Epidermal melanocyte (primary cell): ENCODE measurements at regions not wholly inside any gene's neighbourhood (a gene's known extent, or its start where the extent isn't known, plus 50 kb on each side); places are given as distances from the start of the nearest gene placed in this dataset.

Experiments used
- DNase-seq: peaks from one replicate; pipeline ENCODE4 v3.0.0; 2011; ENCODE audit warnings: low spot score; ENCODE audit not compliant: insufficient read length

DNA sequence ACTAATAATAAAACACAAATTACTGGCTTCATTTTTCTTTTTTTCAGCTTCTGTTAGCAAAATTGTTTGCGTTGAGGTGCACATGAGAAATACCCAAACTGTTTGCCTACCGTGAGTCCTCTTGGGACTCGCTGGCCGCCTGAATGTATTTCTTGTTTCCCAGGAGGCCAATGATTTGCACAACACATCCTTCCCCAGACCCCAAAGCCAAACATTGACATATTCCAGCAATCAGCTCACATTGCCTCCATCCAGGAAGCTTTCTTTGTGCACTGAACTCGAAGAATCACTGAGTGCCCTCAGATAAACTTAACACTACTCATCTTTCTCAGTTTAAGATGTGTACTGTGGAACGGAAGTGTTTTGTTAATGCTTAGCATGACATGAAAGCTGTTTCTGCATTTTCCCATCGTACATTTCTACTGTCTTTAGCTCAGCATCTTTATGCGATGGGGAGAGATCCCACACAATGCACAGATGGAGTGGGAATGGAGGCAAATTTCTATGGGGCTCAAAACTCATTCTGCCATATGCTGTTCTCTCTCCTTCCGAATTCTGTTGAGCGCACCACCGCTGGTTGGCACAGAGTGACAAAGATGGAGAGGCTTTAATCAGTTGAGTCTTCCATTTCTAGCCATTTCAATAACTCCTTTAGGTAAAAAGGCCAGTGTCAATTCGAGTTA, 399.5 kb downstream of the RFC3 start:
- DNase-seq = no peak

DNA sequence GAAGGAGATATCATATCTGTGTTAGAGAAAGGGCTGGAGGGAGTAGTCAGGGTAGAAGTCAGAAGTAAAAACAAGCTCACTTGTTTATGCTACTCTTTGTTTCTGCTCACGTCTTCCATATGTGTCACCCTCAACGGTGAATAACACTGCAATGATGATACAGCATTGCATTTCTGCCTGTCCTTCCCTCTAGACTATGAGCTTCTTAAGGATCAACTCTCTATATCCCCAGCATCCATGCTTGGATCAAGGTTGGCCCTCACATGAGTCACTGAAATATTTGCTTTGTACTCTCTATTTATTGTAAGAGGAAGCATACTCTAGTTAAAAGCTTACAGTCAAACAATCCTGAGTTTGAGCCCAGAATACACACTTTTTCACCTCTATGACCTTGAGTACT, 406.0 kb downstream of the RFC3 start:
- DNase-seq = no peak

DNA sequence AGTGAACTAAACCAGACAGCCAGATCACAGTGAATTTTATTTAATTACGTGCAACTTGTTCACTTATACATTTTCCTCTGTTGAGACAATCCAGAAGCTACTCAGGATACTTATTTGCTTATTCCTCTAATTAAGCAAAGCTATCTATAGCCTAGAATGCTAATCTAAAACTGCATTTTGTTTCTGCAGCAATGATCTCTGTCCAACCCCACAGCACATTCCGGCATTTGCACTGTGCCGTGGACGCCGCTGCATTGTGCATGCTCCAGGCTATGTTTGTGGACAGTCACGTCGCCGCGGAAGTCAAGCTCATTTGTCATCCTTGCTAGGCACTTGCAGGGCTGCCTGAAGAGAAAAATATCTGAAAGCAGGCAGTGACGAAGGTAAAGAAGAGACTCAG, 406.9 kb downstream of the RFC3 start:
- DNase-seq = no peak

DNA sequence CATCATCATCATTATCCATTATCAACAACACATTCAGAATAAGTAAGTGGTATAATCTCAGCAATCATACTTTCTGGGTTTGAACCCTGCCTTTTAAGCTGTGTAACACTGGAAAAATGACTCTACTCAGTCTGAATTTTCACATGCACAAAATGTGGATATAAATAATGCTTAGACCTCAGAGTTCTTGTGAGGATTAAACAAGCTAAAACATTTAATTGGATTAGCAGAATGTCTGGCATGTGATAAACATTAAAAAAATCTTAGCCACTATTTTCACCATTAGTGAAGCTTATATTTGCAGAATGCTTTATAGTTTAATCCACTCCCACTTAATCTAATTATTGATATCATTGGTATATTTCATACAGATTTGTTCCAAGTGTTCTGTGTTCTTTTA, 412.3 kb downstream of the RFC3 start:
- no peak for DNase-seq

DNA sequence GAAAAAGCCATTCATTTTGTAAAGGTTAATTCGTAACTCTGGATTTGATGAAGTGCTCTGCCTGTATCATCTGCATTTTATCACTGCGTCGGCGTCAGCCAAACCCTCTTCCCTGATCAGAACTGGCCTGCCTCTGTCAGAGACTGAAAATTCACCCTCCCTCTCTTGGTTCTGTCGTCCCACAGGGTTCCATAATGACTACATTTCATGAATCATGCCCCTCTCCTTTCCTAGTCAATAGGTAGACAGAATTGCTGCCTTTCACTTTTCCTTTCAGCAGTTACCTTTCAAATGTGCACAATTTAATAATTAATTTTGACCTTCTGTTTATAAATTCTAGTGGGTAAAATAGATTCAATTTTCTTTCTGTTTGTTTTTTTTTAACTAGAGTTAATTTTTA, 423.4 kb downstream of the RFC3 start:
- no peak for DNase-seq

DNA sequence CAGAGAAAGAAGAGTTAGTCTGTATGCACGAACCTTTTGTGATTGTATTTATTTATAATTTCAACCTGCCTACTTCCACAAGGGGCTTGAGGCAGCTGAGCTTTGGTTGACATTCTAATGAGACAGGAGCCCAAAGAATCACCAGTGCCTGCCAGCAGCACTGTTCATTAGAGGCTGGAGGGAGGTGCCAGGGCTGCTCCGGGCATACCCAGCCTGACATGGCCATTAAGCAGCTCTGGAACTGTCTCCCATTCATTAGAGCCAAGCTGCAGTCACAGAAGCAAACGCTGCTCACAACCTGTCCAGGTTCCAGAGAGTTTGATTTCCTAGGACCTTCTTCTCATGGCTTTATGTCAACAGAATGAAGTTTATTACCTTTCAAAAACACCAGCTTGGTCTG, 425.5 kb downstream of the RFC3 start:
- no peak for DNase-seq

DNA sequence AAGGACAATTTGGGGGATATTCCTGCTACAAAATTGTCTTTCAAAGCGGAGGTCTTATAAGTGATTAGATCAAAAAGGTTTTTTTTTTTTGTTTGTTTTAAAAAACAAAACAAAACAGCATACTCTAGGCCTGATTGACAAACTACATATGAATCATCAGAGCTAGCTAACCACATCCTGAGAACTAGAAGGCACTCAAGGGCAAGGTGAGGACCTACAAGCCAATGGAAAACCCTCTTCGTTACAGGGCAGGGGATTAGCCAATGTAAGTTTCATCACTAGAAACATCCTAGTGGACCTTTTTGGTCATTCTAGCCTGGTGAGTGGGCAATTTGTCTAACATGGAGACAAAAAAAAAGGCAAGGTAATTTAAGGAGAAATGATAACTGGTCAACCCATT, 428.6 kb downstream of the RFC3 start:
- DNase-seq = no peak

DNA sequence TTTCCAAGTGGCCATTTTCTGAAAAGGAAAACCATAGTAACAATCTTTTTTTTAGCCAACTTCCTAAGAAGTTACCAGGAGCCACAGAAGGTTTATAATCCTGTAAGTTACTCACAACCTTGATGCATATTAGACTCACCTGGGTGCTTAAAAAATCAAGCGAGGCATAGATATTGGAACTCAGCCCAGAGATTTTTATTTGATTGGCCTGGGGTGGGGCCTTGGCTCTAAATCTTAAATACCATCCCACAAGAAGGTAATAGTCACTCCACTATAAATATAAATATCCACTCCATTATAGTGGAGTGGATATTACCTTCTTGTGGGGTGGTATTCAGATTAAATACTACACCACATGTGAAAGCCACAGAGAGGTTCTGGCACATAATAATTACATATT, 429.6 kb downstream of the RFC3 start:
- no peak for DNase-seq

DNA sequence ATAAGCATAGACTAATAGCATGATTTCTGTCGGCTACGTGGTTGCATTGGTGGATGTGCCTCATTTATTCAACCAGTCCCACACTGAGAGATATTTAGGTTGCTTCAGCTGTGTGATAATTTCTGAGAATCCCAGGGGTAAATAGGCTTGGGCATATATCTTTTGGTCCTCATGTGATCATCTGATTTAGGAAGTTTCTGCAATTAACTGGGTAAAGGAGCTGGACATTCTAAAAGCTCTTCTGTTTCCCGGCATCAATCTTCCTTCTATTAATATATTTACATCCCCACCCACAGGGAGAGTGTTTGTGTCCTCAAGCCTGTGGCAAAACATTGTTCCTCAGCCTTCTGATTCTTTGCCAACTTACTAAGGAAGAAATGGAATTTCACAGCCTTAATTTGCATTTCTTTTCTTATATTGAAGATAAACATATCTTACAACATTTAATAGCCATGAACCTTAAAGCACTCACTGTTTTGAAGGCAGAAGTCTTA, 431.6 kb downstream of the RFC3 start:
- no peak for DNase-seq

DNA sequence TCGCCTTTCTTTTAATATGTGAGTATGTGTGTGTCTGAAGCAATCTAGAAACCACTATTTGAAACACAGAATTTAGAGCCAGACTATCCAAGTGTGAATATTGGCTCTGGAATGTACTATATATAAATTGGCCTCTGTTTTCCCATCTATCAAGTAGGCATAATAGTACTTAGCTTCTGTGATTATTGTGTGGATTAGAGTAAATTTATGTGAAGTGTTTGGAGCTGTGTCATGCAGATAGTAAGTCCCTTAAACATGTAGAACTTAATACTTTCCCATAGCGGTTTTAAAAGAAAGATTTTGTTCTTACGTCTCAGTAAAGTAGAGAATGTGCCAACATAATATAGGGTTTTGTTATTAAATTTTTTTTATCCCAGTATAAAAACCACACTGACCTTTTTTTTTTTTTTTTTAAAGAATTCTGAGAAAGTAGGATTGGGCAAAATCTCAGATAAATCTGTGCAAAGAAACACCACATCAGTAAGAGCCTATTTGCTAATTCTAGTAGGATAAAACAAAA, 432.3 kb downstream of the RFC3 start:
- no peak for DNase-seq

DNA sequence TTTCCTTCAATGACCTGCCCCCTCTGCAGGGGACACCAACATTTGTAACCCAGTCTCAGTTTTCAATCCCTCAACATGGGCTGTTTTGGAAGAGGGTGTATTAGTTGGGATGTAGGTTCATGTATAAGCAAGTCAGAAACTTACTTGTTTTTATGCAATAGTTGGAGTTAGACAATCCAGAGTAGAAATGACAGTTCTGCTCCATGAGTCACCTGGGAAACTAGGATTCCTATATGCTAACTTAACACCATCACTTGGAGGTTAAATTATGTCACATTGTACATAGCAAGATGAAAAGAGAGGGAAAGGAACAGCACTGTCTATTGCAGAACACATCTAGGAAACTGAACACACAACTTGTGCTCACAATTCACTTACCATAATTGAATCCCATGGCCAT, 436.4 kb downstream of the RFC3 start:
- no peak for DNase-seq

DNA sequence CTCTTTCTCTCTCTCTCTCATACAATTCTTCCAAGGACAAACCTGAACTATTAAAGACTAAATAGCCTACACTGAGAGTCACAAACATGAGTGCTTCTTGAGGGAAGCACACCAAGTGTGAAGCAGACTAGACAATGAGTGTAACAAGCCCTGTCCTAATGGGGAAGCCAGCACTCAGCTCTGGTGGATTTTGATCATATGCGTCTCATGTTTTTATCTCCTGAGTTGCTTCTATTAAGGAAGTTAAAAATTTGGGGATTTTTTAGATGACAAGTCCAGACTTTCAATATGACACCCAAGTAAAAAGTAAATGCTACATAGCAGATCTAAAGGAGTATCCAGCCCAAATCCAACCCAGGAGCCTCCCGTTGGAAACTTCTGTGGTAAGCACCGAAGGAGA, 437.8 kb downstream of the RFC3 start:
- DNase-seq = no peak

DNA sequence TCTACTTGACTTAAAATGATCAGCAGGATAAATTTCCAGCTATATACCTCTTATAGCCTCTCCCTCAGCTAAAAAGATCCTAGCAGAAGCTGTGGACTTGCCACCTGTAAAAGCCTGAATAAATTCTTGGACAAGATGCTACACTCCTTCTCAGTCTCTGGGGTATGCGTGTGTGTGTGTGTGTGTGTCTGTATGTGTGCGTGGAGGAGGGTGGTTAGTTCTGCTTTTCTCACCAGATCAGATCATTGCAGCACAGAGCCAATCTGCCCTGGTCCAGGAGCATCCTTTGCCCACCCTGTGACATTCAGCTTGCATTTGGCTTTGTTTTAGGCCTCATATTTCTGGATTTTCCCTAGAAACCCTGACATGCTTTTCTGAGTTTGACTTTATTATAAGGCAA, 438.3 kb downstream of the RFC3 start:
- no peak for DNase-seq

DNA sequence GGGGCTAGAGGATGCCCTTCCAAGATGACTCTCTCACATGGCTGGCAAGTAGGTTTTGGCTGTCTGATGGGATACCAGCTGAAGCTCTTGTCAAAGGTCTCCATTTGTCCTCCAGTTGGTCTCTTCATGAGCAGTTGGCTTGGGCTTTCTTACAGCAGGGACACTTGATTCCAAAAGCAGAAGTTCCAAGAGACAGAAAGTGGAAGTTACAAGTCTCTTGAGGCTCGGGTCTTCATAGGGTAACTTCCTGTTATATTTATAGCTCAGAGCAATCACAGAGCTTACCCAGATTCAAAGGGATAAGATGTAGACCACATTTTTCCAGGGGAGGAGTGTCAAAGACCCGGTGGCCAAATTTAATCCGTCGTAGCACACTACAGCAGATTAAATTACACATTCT, 440.0 kb downstream of the RFC3 start:
- DNase-seq = no peak

DNA sequence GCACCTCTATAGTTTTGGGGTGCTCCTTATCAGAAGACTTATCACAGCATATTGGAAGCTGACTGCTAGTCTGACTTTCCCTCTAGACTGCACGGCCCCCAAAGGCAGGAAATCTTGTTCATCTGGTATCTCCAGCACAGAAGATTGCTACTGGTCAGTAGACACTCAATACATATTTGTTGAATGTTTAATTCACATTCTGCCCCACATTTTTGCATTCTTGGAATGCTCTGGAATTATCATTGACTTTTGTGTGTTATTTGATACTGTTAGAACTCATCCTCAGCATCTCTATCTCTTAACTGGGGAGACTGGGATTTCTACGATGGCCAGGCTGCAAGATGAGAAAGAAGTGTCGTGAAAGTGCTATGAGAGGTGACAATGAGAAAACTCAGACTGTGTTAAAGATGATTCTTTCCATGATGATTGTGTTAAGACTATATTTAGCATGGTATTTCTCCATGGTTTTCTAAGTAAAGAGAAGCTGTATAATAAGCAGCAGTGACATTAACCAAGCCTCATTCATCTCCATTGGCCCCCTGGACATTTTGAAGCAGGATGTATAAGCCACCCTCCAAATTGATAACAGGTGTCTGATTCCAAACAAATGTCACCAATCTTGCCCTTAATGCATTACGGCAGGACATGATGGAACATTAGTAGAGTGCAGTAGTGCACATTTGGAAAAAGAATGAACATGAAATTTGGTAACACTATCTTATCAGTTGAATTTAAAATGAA, 440.9 kb downstream of the RFC3 start:
- no peak for DNase-seq

DNA sequence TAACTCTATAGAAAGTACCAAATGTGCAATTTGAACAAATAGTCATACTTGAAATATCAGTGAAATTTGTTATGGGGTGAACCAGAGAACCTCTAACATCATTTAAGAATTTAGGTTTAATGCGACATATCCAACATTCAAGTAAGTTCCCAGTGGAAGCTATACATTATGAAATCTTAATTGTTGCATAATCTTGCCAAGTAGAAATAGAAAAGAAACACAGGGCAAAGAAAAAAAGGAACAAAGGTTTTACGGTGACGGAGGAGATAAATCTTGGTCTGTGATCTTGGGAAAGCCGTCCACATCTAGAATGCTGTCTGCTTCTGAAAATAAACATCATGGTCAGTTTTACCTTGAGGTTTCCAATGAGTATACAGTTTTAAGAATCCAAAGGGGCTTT, 445.7 kb downstream of the RFC3 start:
- no peak for DNase-seq

DNA sequence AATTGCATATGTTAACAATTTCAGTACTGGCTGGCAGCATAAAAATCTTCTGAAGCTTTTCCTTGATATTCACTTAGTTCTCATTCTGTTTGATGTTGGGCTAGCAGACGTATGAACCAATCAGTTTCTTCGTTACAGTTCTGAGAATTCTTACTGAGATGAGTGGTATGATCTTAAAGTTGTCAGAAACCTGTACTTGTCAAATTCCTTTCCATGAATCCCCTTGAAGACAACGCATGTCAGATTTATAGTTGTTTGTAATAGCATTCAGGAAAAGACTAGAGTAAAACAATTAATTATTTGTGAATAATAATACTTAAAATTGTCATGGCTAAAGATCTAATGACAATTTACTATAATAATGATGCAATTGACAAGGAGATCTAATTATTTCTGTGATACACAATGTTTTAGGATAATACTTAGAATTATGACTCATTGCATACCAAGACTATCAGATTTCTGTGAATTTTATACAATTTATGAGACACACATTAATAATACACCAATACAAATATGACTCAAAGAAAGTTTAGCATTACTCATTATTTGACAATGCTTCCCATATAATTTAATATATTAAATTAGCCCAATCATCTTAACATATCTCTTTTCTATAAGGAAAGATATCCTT, 447.2 kb downstream of the RFC3 start:
- no peak for DNase-seq

DNA sequence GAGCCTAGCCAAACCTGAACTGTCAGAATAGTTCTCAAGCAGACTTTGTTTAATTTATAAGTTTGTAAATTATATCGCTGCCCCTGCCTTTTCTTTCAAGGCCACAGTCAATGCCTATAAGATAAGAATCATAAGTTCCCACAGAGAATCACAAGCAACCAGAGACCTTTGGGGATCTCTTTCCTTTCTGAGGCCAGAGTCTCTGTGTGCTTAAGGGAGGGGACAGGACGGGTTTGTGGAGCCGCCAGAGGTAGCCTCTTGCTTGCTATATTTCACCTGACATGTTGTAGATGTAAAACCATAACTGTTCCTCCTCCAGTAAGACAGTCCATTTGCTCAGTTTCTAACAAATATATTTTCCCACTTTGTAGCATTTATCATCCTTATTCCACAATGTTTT, 458.8 kb downstream of the RFC3 start:
- no peak for DNase-seq

DNA sequence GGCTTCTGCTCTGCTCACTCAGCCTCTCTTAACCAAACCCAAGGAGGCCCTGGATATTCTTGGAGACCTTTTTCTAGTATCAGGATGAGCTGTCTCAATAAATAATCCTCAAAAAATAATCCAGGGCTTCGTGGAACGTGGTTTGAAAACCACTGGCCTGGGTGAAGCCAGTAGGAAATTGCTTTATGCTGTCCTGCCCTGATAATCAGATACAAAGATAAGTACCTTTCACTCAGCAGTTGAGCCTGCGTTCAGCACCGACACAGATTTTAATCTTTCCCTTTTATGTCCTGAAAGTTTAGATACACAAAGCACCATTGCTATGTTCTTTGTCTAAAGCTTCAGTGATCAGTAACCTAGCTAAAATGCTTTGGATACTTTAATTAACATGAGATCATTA, 460.0 kb downstream of the RFC3 start:
- DNase-seq = no peak

DNA sequence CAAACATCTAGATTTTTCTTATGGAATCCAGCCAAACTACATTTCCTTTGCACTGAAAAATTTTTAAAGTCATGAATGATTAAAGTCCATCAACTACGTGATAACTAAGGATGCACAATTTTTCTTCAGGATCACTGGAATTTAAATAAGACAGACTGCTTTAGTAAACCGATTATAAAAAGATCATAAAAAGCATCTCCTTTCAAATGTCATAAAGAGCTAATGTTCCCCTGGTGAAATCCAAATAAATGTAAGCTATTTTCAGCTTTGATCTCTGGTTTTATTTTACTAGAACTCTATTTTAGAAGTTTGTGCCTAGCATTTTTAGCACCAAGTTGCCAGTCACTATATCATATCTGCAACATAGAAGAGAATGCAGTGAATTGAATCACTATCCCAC, 460.8 kb downstream of the RFC3 start:
- DNase-seq = no peak

DNA sequence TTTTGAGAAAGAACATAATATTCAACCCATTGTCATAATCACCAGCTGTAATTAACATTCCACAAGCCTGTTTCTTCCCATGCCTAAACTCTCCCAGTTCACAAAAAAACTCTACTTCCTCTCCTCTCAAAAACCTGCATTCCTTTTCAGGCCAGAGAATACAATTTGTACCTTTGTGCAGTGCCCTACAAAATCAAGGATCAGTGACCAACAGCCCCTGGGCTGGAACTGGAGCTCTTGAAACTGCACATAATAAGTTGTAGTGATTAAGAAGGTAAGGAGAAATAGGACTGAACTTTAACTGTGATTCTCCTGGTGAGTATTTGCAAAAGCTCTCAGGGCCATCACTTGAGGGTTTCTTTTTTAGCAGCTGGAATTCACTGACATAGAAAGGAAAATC, 472.7 kb downstream of the RFC3 start:
- no peak for DNase-seq

DNA sequence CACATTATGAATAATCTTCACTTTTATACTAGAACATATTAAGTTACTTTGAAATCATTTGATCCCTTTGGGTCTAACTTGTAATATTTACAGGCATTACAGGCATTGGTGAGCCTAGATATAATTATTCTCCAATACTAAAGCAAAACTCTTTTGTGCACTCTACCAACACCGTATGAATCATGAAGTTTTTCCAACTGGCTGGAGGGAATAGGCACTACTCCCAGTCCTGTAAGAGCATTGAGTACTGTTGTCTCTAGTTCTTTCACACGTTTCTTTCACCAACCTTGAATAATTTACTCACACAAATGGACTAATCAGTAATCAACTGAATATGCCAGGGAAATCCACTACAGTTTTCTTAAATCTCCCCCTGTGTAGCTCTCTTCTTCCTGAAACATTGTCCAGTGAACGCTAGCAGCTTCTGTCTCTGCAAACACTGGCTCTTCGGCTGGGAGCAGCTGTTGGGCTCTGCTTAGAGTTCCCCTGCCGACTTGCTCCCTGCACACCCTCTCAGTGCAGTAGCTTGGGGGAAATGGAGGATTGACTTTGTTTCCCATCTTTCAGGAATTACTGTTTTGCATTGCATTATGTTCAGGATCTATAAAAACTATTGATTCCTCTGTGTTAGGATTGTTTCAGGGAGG, 476.7 kb downstream of the RFC3 start:
- no peak for DNase-seq
